ENCODE measurements at regions not wholly inside any gene's neighbourhood (a gene's known extent, or its start where the extent isn't known, plus 50 kb on each side); places are given as distances from the start of the nearest gene placed in this dataset.
A peak's percentile ranks its signal among the peaks of the same experiment; 100 is the strongest.

GRCh38 chr10:5281356-5281755 lies 83.4 kb upstream of the UCN3 start:
- intact Hi-C loops (cut with DNase I, micrococcal nuclease) = loop anchor here in 1 of 2 donors (5.0 to 10.0 kb wide), 2 partner anchors 267 to 434 kb away; no protein-coding TSS in a partner anchor
- no peak for TF ChIP-seq CTCF (IDR thresholded peaks at IDR 0.05)
- ATAC-seq (no peak), DNase-seq (no peak)
- Histone ChIP-seq H3K4me3 (no peak overlapping the region), H3K9me3 (no peaks in the 10 kb centered on the region), H3K4me1 (ENCODE audit: low read depth) (no peaks in the 10 kb centered on the region), H3K36me3 (ENCODE audit: low read depth) (no peaks in the 10 kb centered on the region)

GRCh38 chr10:5282137-5282536 lies 82.6 kb upstream of the UCN3 start:
- DNase-seq (no peak), ATAC-seq (no peak)
- intact Hi-C loops (cut with DNase I, micrococcal nuclease) = loop anchor here in 1 of 2 donors (5.0 to 10.0 kb wide), 2 partner anchors 267 to 435 kb away; no protein-coding TSS in a partner anchor
- Histone ChIP-seq H3K36me3 (ENCODE audit: low read depth) (no peaks in the 10 kb centered on the region), H3K4me3 (no peak overlapping the region), H3K4me1 (ENCODE audit: low read depth) (no peaks in the 10 kb centered on the region), H3K9me3 (no peaks in the 10 kb centered on the region)
- no peak for TF ChIP-seq CTCF (IDR thresholded peaks at IDR 0.05)

GRCh38 chr10:5283305-5284158 lies 81.2 kb upstream of the UCN3 start:
- no peaks in the 10 kb centered on the region for H3K9me3 ChIP-seq
- TF ChIP-seq CTCF (IDR thresholded peaks at IDR 0.05) = peak; percentile 34
- intact Hi-C loops (cut with DNase I, micrococcal nuclease) = loop anchor here in 1 of 2 donors (5.0 to 10.0 kb wide), 2 partner anchors 269 to 436 kb away; no protein-coding TSS in a partner anchor
- ATAC-seq (peak; percentile 95), DNase-seq (peak in 2 of 3 donors; percentile 73 to 75)
- no peak overlapping the region for H3K4me3 ChIP-seq
- no peaks in the 10 kb centered on the region for H3K4me1 ChIP-seq (ENCODE audit: low read depth)
- H3K36me3 ChIP-seq (ENCODE audit: low read depth) = no peaks in the 10 kb centered on the region

- DNase-seq = no peak
- H3K4me1 ChIP-seq (ENCODE audit: low read depth) = no peaks in the 10 kb centered on the region
- H3K4me3 ChIP-seq = no peak overlapping the region
- no peaks in the 10 kb centered on the region for H3K36me3 ChIP-seq (ENCODE audit: low read depth)
- no peak for TF ChIP-seq CTCF (IDR thresholded peaks at IDR 0.05)
- ATAC-seq = peak; percentile 42
- H3K9me3 ChIP-seq = no peaks in the 10 kb centered on the region
- intact Hi-C loops (cut with DNase I, micrococcal nuclease) = loop anchor here in 1 of 2 donors (5.0 to 10.0 kb wide), 2 partner anchors 270 to 437 kb away; no protein-coding TSS in a partner anchor
These were observed 80.3 kb upstream of the UCN3 start for GRCh38 chr10:5284311-5285057.

- no peak for ATAC-seq
- Histone ChIP-seq H3K4me1 (ENCODE audit: low read depth) (no peaks in the 10 kb centered on the region), H3K36me3 (ENCODE audit: low read depth) (no peaks in the 10 kb centered on the region), H3K4me3 (no peak overlapping the region), H3K9me3 (no peaks in the 10 kb centered on the region)
- no peak for TF ChIP-seq CTCF (IDR thresholded peaks at IDR 0.05)
- DNase-seq = no peak
- intact Hi-C loops (cut with DNase I, micrococcal nuclease) = loop anchor here in 1 of 2 donors (10.0 kb wide), 1 partner anchor 270 kb away; no protein-coding TSS in a partner anchor
These were observed 79.6 kb upstream of the UCN3 start for GRCh38 chr10:5285186-5285585.

Measured in mucosa of descending colon (tissue), 3 donors.